ENCODE measurements at regions not wholly inside any gene's neighbourhood (a gene's known extent, or its start where the extent isn't known, plus 50 kb on each side); places are given as distances from the start of the nearest gene placed in this dataset.

DNA sequence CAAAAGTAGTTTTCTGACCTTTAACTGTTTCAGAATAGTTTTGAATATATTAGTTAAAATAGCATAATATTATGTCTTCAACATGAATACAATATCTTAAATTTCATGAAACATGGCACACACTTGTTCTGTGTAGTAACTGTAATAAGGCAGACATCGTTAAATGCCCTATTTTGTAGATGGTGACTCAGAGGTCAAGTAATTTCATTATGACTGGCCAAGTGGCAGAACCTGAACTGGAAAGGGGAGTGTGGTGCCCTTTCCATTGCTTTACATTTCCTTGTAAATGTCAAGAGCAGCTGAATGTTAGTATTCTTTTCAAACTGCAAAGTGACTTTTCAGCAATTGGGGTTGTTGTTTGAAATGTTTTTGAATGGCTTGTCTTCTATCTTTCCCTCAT, 201.2 kb upstream of the CDKN2B start:
- no peak for TF ChIP-seq CTCF (IDR thresholded peaks at IDR 0.05)
- no peak for TF ChIP-seq EZH2 (IDR thresholded peaks at IDR 0.05; ENCODE audit: borderline replicate concordance, insufficient read depth, low read depth, low read length, poor library complexity, severe bottlenecking)
